ENCODE measurements at regions not wholly inside any gene's neighbourhood (a gene's known extent, or its start where the extent isn't known, plus 50 kb on each side); places are given as distances from the start of the nearest gene placed in this dataset.

DNA sequence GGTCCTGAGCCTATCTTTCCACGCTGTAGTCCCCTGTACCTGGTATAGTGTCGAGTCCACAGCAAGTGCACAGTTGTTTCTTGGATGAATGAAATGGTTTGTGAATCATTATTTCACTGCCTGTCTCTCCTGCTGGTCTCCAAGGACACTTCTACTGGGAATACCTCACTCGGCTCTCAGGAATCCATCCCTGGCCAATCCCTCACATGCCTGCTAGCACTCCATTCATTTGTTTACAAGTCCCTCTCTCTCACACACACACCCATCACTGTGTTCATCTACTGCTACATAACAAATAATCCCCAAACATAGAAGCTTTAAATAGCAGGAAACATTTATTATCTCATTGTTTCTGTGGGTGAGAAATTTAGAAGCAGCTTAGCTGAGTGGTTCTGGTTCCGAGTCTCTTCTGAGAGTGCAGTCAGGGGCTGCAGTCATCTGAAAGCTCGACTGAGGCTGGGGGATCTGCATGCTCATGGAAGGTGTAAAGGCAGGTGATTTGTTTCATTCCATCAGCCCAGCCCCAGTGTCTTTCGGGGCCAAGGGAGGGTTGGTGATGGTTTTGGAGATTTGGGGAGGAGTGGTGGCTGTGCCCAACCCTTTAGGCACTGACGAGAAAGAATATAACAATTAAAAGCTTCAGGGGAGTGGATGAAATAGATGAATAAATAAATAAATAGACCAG is 132.7 kb upstream of the IER5L start (continued):
- TF ChIP-seq TAF1 (IDR thresholded peaks at IDR 0.05; ENCODE audit: low read depth, low read length) (no peak), TAF7 (optimal IDR thresholded peaks at IDR 0.05; ENCODE audit: borderline replicate concordance, low read depth, low read length) (no peak), POLR2A (IDR thresholded peaks at IDR 0.05; ENCODE audit: control extremely low read depth in 1 of 2, low read depth in 2 of 2, low read length in 2 of 2) (no peak), BACH1 (IDR thresholded peaks at IDR 0.05; ENCODE audit: low read length) (no peak)
